ENCODE measurements at regions not wholly inside any gene's neighbourhood (a gene's known extent, or its start where the extent isn't known, plus 50 kb on each side); places are given as distances from the start of the nearest gene placed in this dataset.
"Not testable (repeated sequence)": the region's sequence is repeated elsewhere in the genome, so short reads cannot be mapped to it uniquely, and the experiment has no call there.

DNA sequence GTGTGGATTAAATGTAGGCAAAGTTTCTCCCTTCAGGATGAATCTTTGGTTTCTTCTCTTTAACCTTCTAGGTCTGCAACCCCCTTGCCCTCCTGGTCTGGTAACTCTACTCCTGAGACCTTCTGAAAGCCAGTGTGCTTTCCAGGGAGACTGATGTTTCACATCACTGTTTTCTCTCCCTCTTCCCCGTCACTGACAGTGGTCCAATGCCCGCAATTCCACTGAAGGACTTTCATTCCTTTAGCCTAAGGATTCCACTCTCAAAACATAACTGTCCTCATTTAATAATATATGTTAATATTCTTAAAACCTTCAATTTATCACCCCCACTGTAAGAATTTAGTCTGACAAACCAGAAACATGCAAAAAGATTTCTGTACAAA lies 101.5 kb upstream of the CPNE4 start:
- DNase-seq (no peak), ATAC-seq (no peak)
- intact Hi-C loops (cut with DNase I) = no loop called here
- H3K27me3 ChIP-seq = no peaks in the 10 kb centered on the region
- no peak overlapping the region for H3K27ac ChIP-seq
- no peak overlapping the region for H3K4me3 ChIP-seq
- no peaks in the 10 kb centered on the region for H3K4me1 ChIP-seq
- no peaks in the 10 kb centered on the region for H3K36me3 ChIP-seq
- no peaks in the 10 kb centered on the region for H3K9me3 ChIP-seq
- TF ChIP-seq, protein P1, sequence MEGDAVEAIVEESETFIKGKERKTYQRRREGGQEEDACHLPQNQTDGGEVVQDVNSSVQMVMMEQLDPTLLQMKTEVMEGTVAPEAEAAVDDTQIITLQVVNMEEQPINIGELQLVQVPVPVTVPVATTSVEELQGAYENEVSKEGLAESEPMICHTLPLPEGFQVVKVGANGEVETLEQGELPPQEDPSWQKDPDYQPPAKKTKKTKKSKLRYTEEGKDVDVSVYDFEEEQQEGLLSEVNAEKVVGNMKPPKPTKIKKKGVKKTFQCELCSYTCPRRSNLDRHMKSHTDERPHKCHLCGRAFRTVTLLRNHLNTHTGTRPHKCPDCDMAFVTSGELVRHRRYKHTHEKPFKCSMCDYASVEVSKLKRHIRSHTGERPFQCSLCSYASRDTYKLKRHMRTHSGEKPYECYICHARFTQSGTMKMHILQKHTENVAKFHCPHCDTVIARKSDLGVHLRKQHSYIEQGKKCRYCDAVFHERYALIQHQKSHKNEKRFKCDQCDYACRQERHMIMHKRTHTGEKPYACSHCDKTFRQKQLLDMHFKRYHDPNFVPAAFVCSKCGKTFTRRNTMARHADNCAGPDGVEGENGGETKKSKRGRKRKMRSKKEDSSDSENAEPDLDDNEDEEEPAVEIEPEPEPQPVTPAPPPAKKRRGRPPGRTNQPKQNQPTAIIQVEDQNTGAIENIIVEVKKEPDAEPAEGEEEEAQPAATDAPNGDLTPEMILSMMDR (IDR thresholded peaks at IDR 0.05) = no peak

DNA sequence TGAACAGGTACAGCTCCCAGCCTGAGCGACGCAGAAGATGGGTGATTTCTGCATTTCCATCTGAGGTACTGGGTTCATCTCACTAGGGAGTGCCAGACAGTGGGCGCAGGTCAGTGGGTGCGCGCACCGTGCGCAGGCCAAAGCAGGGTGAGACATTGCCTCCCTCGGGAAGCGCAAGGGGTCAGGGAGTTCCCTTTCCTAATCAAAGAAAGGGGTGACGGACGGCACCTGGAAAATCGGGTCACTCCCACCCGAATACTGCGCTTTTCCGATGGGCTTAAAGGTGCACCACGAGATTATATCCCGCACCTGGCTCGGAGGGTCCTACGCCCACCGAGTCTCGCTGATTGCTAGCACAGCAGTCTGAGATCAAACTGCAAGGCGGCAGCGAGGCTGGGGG lies 102.1 kb upstream of the CPNE4 start:
- intact Hi-C loops (cut with DNase I); H3K27ac ChIP-seq: not testable (repeated sequence)

DNA sequence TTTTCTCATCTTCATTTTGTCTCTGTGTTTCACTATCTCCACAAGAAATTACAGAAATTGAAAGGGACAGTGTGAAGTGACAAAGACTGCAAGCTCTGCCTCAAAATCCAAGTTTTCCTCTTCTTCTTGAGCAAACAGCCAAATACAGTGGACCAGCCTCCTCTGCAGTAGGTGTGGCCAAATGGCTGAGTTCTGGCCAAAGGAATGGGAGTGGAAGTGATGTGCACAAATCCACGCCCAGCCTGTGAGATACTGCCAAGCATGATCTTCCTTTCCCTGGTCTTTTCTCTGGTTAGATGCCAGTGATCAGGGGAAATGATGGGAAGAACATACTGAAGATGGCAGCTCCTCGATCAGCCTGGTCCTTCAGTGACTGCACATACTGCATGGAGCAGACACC lies 111.0 kb upstream of the CPNE4 start:
- TF ChIP-seq, protein P1 (IDR thresholded peaks at IDR 0.05) = no peak
- Histone ChIP-seq H3K27ac (no peak overlapping the region), H3K4me3 (no peak overlapping the region), H3K27me3 (no peaks in the 10 kb centered on the region), H3K36me3 (no peaks in the 10 kb centered on the region), H3K9me3 (no peaks in the 10 kb centered on the region), H3K4me1 (no peaks in the 10 kb centered on the region)
- no peak for DNase-seq
- intact Hi-C loops (cut with DNase I) = no loop called here
- ATAC-seq = no peak

More for the DNA sequence above, 102.1 kb upstream of the CPNE4 start:
- not testable (repeated sequence) for H3K27me3 ChIP-seq, H3K4me1 ChIP-seq, ATAC-seq, H3K36me3 ChIP-seq, H3K9me3 ChIP-seq, H3K4me3 ChIP-seq, DNase-seq

DNA sequence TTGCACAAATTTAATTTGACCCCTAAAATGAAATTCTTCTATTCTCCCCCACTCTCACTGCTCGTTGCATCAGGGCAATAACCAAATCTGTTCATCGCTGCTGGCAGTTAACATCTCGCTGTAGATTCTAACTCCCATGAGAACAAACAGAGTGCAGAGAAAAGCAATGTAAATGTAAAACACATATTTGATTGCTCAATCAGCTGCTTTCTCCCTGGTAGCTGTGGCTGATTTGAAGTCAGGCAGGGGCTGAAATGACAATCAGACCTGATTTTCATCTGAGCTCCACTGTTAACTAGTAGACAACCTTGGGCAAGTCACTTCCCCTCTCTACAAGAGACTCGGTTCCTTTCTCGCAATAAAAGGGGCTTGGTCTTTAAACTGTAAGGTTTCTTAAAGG lies 119.8 kb upstream of the CPNE4 start:
- Histone ChIP-seq H3K4me3 (no peak overlapping the region), H3K36me3 (no peaks in the 10 kb centered on the region), H3K27ac (no peak overlapping the region), H3K27me3 (no peaks in the 10 kb centered on the region), H3K4me1 (no peaks in the 10 kb centered on the region), H3K9me3 (no peaks in the 10 kb centered on the region)
- TF ChIP-seq, protein P1 (IDR thresholded peaks at IDR 0.05) = no peak
- DNase-seq (no peak), ATAC-seq (no peak)
- intact Hi-C loops (cut with DNase I) = no loop called here

DNA sequence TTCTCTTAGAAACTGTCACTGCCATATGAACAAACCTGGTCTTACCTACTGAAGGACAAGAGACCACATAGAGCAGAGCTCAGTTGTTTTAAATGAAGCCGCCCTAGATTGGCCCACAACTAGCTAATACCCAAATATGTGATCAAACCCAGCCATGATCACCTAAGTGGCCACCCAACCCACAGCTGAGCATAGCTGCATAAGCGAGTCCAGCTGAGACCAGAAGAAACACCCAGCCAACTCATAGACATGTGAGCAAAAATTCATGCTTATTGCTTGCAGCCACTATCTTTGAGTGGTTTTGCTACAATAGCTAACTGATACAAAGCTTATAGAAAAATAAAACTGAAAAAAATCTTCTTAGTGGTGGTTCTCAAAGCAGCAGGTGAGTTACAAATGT lies 124.3 kb upstream of the CPNE4 start:
- ATAC-seq = no peak
- TF ChIP-seq, protein P1 (IDR thresholded peaks at IDR 0.05) = no peak
- no peak for DNase-seq
- H3K27me3 ChIP-seq = no peaks in the 10 kb centered on the region
- no peak overlapping the region for H3K27ac ChIP-seq
- H3K36me3 ChIP-seq = no peaks in the 10 kb centered on the region
- no peaks in the 10 kb centered on the region for H3K9me3 ChIP-seq
- intact Hi-C loops (cut with DNase I) = no loop called here
- H3K4me3 ChIP-seq = no peak overlapping the region
- no peaks in the 10 kb centered on the region for H3K4me1 ChIP-seq

DNA sequence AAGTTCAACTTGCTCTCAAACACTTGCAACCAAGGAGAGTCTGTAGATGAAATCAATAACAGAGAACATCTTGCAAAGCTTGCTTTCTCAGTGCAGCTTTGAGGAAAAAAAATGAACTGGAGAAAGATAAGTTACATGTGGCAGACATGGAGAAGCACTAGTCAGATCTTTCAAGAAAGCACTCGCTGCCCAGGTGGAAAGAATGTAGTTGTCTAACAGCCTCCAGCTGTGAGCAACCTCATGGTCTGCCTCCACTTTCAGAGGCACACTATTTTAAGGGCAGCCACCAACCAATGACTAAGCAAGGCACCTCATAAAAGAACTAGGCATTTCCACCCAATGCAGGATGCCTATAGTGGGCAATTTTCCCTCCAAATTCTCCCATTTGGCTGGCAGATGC lies 125.4 kb upstream of the CPNE4 start:
- H3K27ac ChIP-seq = no peak overlapping the region
- no peak for ATAC-seq
- TF ChIP-seq, protein P1 (IDR thresholded peaks at IDR 0.05) = no peak
- no peaks in the 10 kb centered on the region for H3K36me3 ChIP-seq
- no peaks in the 10 kb centered on the region for H3K4me1 ChIP-seq
- no peaks in the 10 kb centered on the region for H3K27me3 ChIP-seq
- no peak for DNase-seq
- intact Hi-C loops (cut with DNase I) = no loop called here
- no peak overlapping the region for H3K4me3 ChIP-seq
- no peaks in the 10 kb centered on the region for H3K9me3 ChIP-seq

Data from upper lobe of right lung (tissue), 1 donor.